ENCODE measurements at regions not wholly inside any gene's neighbourhood (a gene's known extent, or its start where the extent isn't known, plus 50 kb on each side); places are given as distances from the start of the nearest gene placed in this dataset.
"Not testable (repeated sequence)": the region's sequence is repeated elsewhere in the genome, so short reads cannot be mapped to it uniquely, and the experiment has no call there.

- DNase-seq = no peak
Observed at GRCh38 chr14:66295386-66295785, 190.8 kb upstream of the CCDC196 start.

DNA sequence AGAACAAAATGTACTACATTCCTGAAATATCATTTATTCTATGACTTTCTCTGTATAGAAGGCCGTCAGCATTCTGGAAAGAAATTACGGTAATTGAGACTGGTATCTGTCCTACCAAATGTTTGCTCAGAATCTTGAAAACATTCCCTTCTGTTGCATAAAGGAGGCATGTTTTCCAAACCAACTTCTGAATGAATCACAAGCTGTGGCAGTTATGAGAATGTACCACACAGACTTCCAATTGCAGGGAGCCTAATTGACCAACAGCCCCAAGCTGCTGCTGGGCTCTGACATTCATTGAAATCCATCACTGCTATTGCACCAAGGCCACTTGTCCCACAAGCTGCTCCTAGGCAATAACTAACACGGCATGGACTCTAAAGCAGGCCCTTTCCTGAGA lies 185.3 kb upstream of the CCDC196 start:
- DNase-seq = no peak

- no peak for DNase-seq
Observed at GRCh38 chr14:66306101-66306500, 180.1 kb upstream of the CCDC196 start.

GRCh38 chr14:66311058-66311457 lies 175.1 kb upstream of the CCDC196 start:
- DNase-seq = no peak

- no peak for DNase-seq
Observed at GRCh38 chr14:66311990-66312389, 174.2 kb upstream of the CCDC196 start.

GRCh38 chr14:66312451-66312850 lies 173.7 kb upstream of the CCDC196 start:
- no peak for DNase-seq

- DNase-seq = no peak
Observed at GRCh38 chr14:66315098-66315497, 171.1 kb upstream of the CCDC196 start.

DNA sequence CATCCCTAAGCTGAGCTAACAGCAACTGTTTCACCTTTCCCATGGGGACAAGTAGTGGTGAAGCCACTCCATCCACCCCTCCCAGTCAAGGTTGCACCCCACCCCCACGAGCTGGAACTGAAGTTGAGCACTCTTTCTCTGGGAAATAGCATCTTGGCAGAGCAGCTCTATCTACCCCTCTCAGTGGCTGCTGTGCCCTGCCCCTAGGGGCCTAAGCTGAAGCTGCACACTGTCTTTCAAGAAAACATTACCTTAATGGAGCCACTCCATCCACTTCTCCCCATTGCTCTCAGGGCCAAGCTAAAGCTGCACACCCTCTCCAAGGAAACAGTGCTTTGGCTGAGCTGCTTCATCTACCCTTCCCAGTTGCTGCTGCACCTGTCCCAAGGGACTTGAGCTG lies 170.6 kb upstream of the CCDC196 start:
- no peak for DNase-seq

GRCh38 chr14:66322564-66322963 lies 163.6 kb upstream of the CCDC196 start:
- no peak for DNase-seq

- no peak for DNase-seq
Observed at GRCh38 chr14:66330228-66330627, 155.9 kb upstream of the CCDC196 start.

- DNase-seq = no peak
Observed at GRCh38 chr14:66330916-66331315, 155.3 kb upstream of the CCDC196 start.

DNA sequence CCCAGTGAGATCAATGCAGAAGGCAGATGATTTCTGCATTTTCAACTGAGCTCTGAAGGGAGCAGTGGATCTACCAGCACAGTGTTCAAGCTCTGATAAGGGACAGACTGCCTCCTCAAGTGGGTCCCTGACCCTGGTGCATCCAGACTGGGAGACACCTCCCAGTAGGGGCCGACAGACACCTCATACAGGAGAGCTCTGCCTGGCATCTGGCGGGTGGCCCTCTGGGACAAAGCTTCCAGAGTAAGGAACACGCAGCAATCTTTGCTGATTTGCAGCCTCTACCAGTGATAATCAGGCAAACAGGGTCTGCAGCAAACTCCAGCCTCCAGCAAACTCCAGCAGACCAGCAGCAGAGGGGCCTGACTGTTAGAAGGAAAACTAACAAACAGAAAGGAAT lies 152.9 kb upstream of the CCDC196 start:
- DNase-seq = not testable (repeated sequence)

DNA sequence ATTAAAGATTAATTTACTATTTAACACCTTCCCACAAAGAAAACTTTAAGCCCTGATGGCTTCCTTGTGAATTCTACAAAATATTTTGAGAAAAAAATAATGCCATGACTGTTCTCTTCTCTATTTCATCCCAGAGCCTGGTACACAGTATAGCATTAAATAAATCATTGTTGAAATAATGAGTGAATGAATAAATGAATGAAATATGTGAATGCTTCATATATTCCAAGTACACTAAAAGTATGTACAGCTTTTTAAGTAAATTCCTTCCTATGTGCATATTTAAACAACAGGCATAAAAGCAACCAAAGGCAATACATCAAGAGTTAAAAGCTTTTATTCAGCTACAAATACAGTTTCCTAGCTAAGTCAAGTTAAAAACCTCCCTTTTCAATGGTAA lies 144.9 kb upstream of the CCDC196 start:
- DNase-seq = no peak

GRCh38 chr14:66345986-66346385 lies 140.2 kb upstream of the CCDC196 start:
- no peak for DNase-seq

- DNase-seq = no peak
Observed at GRCh38 chr14:66351310-66351709, 134.9 kb upstream of the CCDC196 start.

- DNase-seq = no peak
Observed at GRCh38 chr14:66359500-66359899, 126.7 kb upstream of the CCDC196 start.

DNA sequence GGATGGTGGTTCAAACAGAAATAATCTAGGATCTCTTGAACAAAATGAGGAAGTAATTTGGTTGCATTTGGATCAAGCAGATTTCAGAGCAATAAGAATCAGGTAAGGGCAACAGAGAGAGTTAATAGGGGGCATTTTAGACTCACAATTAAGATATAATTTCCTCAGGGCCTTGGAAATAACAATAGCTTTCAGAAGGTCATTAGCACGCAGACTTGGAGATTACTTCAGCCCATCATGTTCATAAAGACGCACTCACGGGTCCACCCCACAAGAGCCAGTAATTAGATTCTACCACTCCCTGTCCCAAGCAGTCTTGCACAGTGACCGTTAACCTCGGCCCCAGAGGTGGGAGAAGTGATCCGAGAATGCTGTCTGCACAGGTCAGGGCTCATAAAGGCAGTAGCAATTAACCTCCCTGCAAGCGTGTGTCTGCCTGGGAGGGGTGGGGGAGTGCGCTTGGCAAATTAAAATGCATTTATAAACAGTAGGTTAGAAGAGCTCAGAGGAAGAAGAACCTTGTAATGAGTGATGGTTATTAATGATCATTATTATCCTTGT lies 125.7 kb upstream of the CCDC196 start:
- no peak for DNase-seq

DNA sequence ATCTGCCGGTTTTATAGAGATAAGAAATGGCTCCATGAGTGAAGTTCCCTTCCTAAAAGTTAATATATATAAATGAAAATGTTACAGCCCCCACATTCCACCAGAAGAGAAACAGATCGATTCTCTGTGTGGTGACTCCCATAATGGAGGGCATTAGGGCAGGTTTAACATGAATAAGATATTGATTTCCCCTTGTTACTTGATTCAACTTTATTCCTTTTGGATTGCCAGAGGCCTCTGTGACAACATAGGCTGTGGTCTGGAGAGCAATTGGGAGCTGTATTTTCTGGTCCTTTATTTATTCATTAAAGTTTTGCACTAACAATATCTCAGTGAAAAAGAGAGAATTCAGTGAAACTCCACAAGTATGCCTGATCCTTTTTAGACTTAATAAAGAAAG lies 125.2 kb upstream of the CCDC196 start:
- DNase-seq = no peak

DNA sequence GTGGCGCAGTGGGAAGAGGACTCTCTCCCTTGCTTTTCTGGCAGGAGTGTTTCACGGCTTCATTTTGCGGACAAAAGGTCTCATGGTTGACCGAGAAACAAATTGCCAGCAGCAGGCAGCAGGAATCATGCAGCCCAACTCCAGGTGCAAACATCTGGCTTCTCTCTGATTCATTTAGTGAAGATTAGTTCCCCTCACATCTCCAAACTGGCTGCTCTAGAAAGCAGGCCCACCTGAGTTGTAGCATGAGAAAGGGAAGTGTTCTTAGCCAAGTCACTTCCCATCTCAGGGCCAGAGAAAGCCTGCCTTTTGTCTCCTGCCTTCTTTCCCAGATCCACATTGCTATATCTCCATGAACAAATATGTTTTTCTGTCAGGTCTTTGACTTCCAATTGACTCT lies 120.8 kb upstream of the CCDC196 start:
- no peak for DNase-seq

- DNase-seq = no peak
Observed at GRCh38 chr14:66369157-66369697, 116.9 kb upstream of the CCDC196 start.

GRCh38 chr14:66371776-66372175 lies 114.4 kb upstream of the CCDC196 start:
- no peak for DNase-seq

GRCh38 chr14:66375046-66375964 lies 110.9 kb upstream of the CCDC196 start:
- DNase-seq = no peak

- no peak for DNase-seq
Observed at GRCh38 chr14:66377574-66377973, 108.6 kb upstream of the CCDC196 start.

All from activated CD8-positive, alpha-beta memory T cell treated with anti-CD3 and anti-CD28 coated beads for 24 hours (primary cell).